ENCODE measurements at regions not wholly inside any gene's neighbourhood (a gene's known extent, or its start where the extent isn't known, plus 50 kb on each side); places are given as distances from the start of the nearest gene placed in this dataset.

DNA sequence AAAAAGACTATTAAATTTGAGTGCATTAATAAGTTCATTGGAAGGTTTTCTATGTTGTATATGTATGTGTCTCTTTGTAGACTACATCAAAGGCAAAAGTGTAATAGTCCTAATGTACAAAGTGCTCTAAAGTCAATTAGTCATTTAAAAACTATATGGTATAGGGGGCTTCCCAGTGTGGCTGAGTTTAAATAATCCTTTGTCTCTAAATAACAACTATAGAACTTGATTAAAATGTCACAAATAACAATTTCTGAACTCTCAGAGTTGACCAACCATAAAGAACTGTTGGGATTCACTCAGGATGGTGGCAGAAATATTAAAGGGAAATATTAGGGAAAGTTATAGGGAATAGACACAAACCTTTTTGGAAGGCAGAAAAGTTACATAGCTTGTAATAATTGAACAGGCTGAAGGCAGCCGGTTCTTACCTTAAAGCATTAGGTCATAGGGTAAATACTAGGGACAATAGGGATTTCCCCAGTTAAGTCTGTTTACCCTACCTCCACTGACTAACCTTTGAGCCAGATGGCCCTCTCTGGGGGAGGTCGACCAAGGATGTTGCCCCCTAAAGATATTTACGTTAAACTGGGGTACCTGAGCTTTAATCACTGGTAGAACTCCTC is 1054.2 kb downstream of the ARAP2 start:
- TF ChIP-seq, protein P1, sequence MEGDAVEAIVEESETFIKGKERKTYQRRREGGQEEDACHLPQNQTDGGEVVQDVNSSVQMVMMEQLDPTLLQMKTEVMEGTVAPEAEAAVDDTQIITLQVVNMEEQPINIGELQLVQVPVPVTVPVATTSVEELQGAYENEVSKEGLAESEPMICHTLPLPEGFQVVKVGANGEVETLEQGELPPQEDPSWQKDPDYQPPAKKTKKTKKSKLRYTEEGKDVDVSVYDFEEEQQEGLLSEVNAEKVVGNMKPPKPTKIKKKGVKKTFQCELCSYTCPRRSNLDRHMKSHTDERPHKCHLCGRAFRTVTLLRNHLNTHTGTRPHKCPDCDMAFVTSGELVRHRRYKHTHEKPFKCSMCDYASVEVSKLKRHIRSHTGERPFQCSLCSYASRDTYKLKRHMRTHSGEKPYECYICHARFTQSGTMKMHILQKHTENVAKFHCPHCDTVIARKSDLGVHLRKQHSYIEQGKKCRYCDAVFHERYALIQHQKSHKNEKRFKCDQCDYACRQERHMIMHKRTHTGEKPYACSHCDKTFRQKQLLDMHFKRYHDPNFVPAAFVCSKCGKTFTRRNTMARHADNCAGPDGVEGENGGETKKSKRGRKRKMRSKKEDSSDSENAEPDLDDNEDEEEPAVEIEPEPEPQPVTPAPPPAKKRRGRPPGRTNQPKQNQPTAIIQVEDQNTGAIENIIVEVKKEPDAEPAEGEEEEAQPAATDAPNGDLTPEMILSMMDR (IDR thresholded peaks at IDR 0.05; ENCODE audit: insufficient read depth, low read depth, low read length), result no peak
- no peak for DNase-seq (ENCODE audit: low read depth)
- H3K4me3 ChIP-seq (ENCODE audit: low read depth, low read length), result no peak overlapping the region

DNA sequence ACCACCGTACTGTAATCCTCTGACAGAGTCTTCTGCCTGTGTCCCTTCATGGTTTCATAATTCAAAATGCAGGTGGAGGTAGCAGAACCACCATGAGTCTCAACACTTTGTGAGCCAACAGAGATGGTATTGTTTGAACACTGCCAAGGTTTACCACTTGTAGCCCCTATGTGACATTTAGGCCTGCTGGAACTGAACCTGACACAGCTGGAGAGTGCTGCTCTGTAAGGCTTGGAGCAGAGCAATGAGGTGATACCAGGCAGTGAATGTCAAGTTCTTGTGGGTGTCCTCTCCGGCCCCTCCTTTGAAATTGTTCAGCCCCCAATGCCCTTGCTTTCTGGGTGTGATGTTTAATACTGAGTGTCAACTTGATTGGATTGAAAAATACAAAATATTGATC is 1042.9 kb downstream of the ARAP2 start:
- H3K4me3 ChIP-seq (ENCODE audit: low read depth, low read length), result no peak overlapping the region
- TF ChIP-seq, protein P1 (IDR thresholded peaks at IDR 0.05; ENCODE audit: insufficient read depth, low read depth, low read length), result no peak
- DNase-seq (ENCODE audit: low read depth), result no peak

DNA sequence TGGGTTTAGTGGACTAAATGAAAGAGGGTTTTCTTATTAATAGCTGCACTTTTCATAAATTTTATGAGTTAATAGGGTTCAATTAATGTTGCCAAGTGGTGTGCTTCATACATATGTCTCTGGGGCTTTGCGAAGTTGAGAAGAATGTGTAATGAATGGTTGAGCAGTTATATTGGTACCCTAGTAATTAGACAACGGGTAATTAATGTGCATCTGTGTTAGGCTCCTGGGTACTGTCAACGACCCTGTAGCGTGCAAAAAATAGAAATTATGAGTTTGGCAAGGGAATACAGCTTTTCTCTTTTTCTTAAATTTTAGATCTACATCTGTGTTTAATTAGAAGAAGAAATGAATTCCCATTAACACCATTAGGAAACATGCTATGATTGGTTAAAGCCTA is 1027.7 kb downstream of the ARAP2 start:
- DNase-seq (ENCODE audit: low read depth), result no peak
- TF ChIP-seq, protein P1 (IDR thresholded peaks at IDR 0.05; ENCODE audit: insufficient read depth, low read depth, low read length), result no peak
- no peak overlapping the region for H3K4me3 ChIP-seq (ENCODE audit: low read depth, low read length)

DNA sequence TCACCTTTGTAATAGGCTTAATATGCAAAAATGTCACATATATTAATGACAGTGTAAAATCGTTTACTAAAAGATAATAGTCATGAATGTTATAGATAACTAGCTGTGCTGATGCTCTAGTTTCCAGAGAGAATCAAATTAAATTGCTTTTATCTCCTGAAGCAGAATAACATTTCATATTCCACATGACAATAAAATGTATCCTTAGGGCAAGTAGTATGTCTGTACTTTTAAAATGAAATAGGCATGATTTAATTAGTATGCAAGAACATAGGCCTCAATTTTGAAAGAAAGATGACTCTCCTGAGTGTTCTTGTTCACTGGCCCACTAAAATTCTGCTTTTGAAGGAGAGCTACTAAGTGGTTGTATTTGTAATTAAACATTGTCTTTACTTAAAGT is 1027.0 kb downstream of the ARAP2 start:
- H3K4me3 ChIP-seq (ENCODE audit: low read depth, low read length), result no peak overlapping the region
- TF ChIP-seq, protein P1 (IDR thresholded peaks at IDR 0.05; ENCODE audit: insufficient read depth, low read depth, low read length), result no peak
- DNase-seq (ENCODE audit: low read depth), result no peak

DNA sequence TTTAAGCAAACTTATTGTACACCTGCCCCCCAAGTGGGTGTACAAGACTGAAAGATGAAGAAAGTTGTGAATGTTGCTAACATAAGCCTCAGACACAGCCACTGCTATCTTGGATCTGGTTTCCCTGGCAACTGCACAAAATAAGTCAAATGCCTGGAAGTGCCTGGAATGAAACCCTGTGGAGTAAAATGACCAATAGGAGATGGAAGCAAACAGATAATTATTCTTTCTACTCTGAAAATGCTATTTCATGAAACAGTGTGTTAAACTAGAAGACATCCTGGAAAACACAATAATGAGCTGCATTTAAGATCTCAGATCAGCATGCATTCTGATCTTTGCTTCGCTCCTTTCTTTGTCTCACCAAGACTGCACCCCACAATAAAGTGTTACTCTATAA is 1016.0 kb downstream of the ARAP2 start:
- DNase-seq (ENCODE audit: low read depth), result no peak
- TF ChIP-seq, protein P1 (IDR thresholded peaks at IDR 0.05; ENCODE audit: insufficient read depth, low read depth, low read length), result no peak
- H3K4me3 ChIP-seq (ENCODE audit: low read depth, low read length), result no peak overlapping the region

DNA sequence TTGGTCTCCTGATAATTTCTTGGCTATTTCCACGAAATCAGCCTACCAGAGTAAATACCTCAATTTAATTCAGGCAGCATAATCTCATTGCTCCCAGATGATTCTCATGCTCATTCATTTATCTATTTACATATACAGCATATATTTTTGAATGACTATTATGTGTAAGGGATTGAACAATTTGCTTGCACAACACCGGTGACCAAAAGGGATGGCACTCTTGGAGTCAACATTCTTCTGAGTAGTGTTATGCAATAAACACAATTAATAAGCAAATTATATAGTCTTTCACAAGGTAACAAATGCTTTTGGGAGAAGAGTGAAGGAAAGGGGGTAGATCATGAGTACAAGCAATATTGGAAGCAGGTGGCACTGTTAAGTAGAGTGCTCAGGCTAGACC is 1015.3 kb downstream of the ARAP2 start:
- TF ChIP-seq, protein P1 (IDR thresholded peaks at IDR 0.05; ENCODE audit: insufficient read depth, low read depth, low read length), result no peak
- DNase-seq (ENCODE audit: low read depth), result no peak
- no peak overlapping the region for H3K4me3 ChIP-seq (ENCODE audit: low read depth, low read length)

DNA sequence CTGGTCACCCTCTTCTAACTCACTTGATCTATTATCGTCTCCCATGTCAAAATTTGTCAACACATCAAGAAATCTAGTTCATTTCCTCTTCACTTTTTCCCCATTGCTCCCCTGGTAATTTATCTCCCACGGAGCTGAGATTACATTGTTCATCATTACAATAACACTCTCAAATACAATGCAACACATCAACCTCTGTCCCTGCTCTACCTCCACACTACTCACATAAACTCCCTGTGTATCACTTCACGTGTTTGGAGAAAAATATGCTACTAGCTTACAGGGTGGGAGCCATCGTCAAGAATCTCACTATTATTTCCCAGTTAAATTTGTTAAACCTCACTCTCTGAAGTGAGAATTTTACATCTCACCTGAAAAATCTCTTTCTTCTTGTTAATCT is 1006.4 kb downstream of the ARAP2 start:
- no peak for DNase-seq (ENCODE audit: low read depth)
- TF ChIP-seq, protein P1 (IDR thresholded peaks at IDR 0.05; ENCODE audit: insufficient read depth, low read depth, low read length), result no peak
- H3K4me3 ChIP-seq (ENCODE audit: low read depth, low read length), result no peak overlapping the region
